IMR-90 (cell line): ENCODE measurements at regions not wholly inside any gene's neighbourhood (a gene's known extent, or its start where the extent isn't known, plus 50 kb on each side); places are given as distances from the start of the nearest gene placed in this dataset.

Source experiments
- ATAC-seq: fragments of 200-7000 bp; cut with Tn5 transposase; 2 replicates; pipeline ENCODE4 v1.9.1; 2020; ENCODE audit warnings: low read depth, mild to moderate bottlenecking, moderate library complexity
- BruUV-seq: library from RNA; stranded (reverse); fragments of 400-500 nt; replicated peaks from 2 replicates; lab custom pipeline; 2021; lab: Mats Ljungman, UMichigan
- CTCF ChIA-PET: fragments of 300-600 bp; formaldehyde crosslinking; extraction: SDS; loops from one replicate; lab custom pipeline; 2021; ENCODE audit warnings: antibody characterized with exemption; lab: Yijun Ruan, JAX
- POLR2A ChIA-PET: fragments of 300-600 bp; sonication (Branson Sonifier 250); formaldehyde crosslinking; loops from one replicate; lab custom pipeline; 2022; ENCODE audit warnings: antibody characterized with exemption; ENCODE audit not compliant: unreplicated experiment; lab: Charles Lee
- DNase-seq: peaks from one replicate; pipeline ENCODE4 v3.0.0; 2013
- H2AFZ ChIP-seq: replicated peaks from 2 replicates; pipeline ENCODE3; 2013; ENCODE audit warnings: low read length, mild to moderate bottlenecking; ENCODE audit not compliant: poor library complexity
- H2AK5ac ChIP-seq: 2 replicates; pipeline ENCODE4 v1.6.1; 2013; ENCODE audit warnings: low read depth, low read length, inconsistent platforms
- H2AK9ac ChIP-seq: replicated peaks from 2 replicates; pipeline ENCODE3; 2013; ENCODE audit warnings: mild to moderate bottlenecking, low read depth, low read length, moderate library complexity; ENCODE audit not compliant: poor library complexity
- H2BK120ac ChIP-seq: 2 replicates; pipeline ENCODE4 v1.6.1; 2013; ENCODE audit warnings: low read depth, low read length, inconsistent platforms
- H2BK15ac ChIP-seq: 3 replicates; pipeline ENCODE4 v1.6.1; 2013; ENCODE audit warnings: low read depth, low read length, inconsistent platforms
- H2BK20ac ChIP-seq: 2 replicates; pipeline ENCODE4 v1.6.1; 2013; ENCODE audit warnings: low read depth, mild to moderate bottlenecking, inconsistent platforms, low read length, moderate library complexity
- H2BK5ac ChIP-seq: 2 replicates; pipeline ENCODE4 v1.6.1; 2013; ENCODE audit warnings: mild to moderate bottlenecking, low read depth, low read length, inconsistent platforms; ENCODE audit not compliant: poor library complexity, severe bottlenecking
- H3K14ac ChIP-seq: replicated peaks from 2 replicates; pipeline ENCODE4 v1.6.1; 2013; ENCODE audit warnings: low read depth, low read length, inconsistent platforms
- H3K18ac ChIP-seq: 2 replicates; pipeline ENCODE4 v1.6.1; 2013; ENCODE audit warnings: low read depth, low read length, control low read depth
- H3K23ac ChIP-seq: 2 replicates; pipeline ENCODE4 v1.6.1; 2013; ENCODE audit warnings: low read depth, low read length, inconsistent platforms
- H3K27ac ChIP-seq: 2 replicates; pipeline ENCODE4 v1.5.1; 2013; ENCODE audit warnings: mild to moderate bottlenecking, control low read depth, low read length; ENCODE audit not compliant: insufficient read depth
- H3K27me3 ChIP-seq: 2 replicates; pipeline ENCODE4 v1.6.1; 2013; ENCODE audit warnings: low read length; ENCODE audit not compliant: control insufficient read depth, insufficient read depth
- H3K36me3 ChIP-seq: 2 replicates; pipeline ENCODE4 v1.6.1; 2013; ENCODE audit warnings: low read length, mixed read lengths; ENCODE audit not compliant: control insufficient read depth, insufficient read depth
- H3K4ac ChIP-seq: 2 replicates; pipeline ENCODE4 v1.6.1; 2013; ENCODE audit warnings: low read depth, low read length, inconsistent platforms
- H3K4me1 ChIP-seq: 2 replicates; pipeline ENCODE4 v1.6.1; 2013; ENCODE audit warnings: low read length, mixed read lengths; ENCODE audit not compliant: control insufficient read depth, insufficient read depth
- H3K4me2 ChIP-seq: 2 replicates; pipeline ENCODE4 v1.6.1; 2013; ENCODE audit warnings: low read depth, mild to moderate bottlenecking, control low read depth, low read length, moderate library complexity
- H3K4me3 ChIP-seq: 2 replicates; pipeline ENCODE4 v1.5.1; 2013; ENCODE audit warnings: low read depth, mild to moderate bottlenecking, control low read depth, low read length, moderate library complexity; ENCODE audit not compliant: insufficient read depth
- H3K56ac ChIP-seq: 2 replicates; pipeline ENCODE4 v1.6.1; 2013; ENCODE audit warnings: low read length, inconsistent platforms; ENCODE audit not compliant: insufficient read depth; ENCODE audit errors: extremely low read depth
- H3K79me1 ChIP-seq, 2 experiments: 2 replicates each; pipeline ENCODE4 v1.6.1; 2013; ENCODE audit warnings: low read length in 2 of 2, inconsistent platforms in 1 of 2, low read depth in 1 of 2
- H3K9ac ChIP-seq: 2 replicates; pipeline ENCODE4 v1.6.1; 2013; ENCODE audit warnings: low read depth, low read length, control low read depth
- H3K9me1 ChIP-seq: 2 replicates; pipeline ENCODE4 v1.6.1; 2013; ENCODE audit warnings: low read length, inconsistent platforms; ENCODE audit not compliant: insufficient read depth
- H3K9me3 ChIP-seq: 2 replicates; pipeline ENCODE4 v1.6.1; 2013; ENCODE audit warnings: low read length; ENCODE audit not compliant: control insufficient read depth, insufficient read depth
- H4K20me1 ChIP-seq: 2 replicates; pipeline ENCODE4 v1.6.1; 2013; ENCODE audit warnings: low read length, inconsistent platforms; ENCODE audit not compliant: insufficient read depth
- H4K5ac ChIP-seq: 2 replicates; pipeline ENCODE4 v1.6.1; 2013; ENCODE audit warnings: mild to moderate bottlenecking, low read depth, low read length, control low read depth
- H4K8ac ChIP-seq, 2 experiments: 2 replicates each; pipeline ENCODE4 v1.6.1; 2013; ENCODE audit warnings: low read depth in 2 of 2, low read length in 2 of 2, control low read depth in 1 of 2, inconsistent platforms in 1 of 2
- H4K91ac ChIP-seq: 2 replicates; pipeline ENCODE4 v1.6.1; 2013; ENCODE audit warnings: low read depth, low read length, inconsistent platforms; ENCODE audit not compliant: insufficient read depth
- BHLHE40 ChIP-seq: fragments of 150-350 bp; IDR thresholded peaks from 2 replicates; pipeline ENCODE4 v1.6.1; 2016; ENCODE audit warnings: mild to moderate bottlenecking, low read depth, low read length
- CEBPB ChIP-seq: IDR thresholded peaks from 2 replicates; pipeline ENCODE4 v1.6.1; 2012; ENCODE audit warnings: low read depth, low read length, improper control_type of control experiment
- CHD1 ChIP-seq: IDR thresholded peaks from 2 replicates; pipeline ENCODE4 v1.6.1; 2012; ENCODE audit warnings: low read depth, low read length, improper control_type of control experiment
- CTCF ChIP-seq: conservative IDR thresholded peaks from 2 replicates; pipeline ENCODE4 v1.5.1; 2012; ENCODE audit warnings: mild to moderate bottlenecking, low read depth, low read length, improper control_type of control experiment
- ELK1 ChIP-seq: fragments of 150-350 bp; IDR thresholded peaks from 2 replicates; pipeline ENCODE4 v1.6.1; 2016; ENCODE audit warnings: low read depth, mild to moderate bottlenecking, low read length, moderate library complexity, borderline replicate concordance
- FOS ChIP-seq: fragments of 150-350 bp; IDR thresholded peaks from 2 replicates; pipeline ENCODE4 v1.6.1; 2016; ENCODE audit warnings: low read depth, low read length
- MAFK ChIP-seq: IDR thresholded peaks from 2 replicates; pipeline ENCODE4 v1.6.1; 2012; ENCODE audit warnings: low read depth, low read length, improper control_type of control experiment
- MAZ ChIP-seq: IDR thresholded peaks from 2 replicates; pipeline ENCODE4 v1.6.1; 2012; ENCODE audit warnings: low read depth, mild to moderate bottlenecking, low read length, improper control_type of control experiment, moderate library complexity, borderline replicate concordance
- MXI1 ChIP-seq: IDR thresholded peaks from 2 replicates; pipeline ENCODE4 v1.6.1; 2012; ENCODE audit warnings: low read depth, mild to moderate bottlenecking, low read length, moderate library complexity, borderline replicate concordance
- NFE2L2 ChIP-seq: fragments of 150-350 bp; IDR thresholded peaks from 2 replicates; pipeline ENCODE4 v1.6.1; 2016; ENCODE audit warnings: low read depth, mild to moderate bottlenecking, low read length
- POLR2A ChIP-seq: IDR thresholded peaks from 2 replicates; pipeline ENCODE4 v1.6.1; 2012; ENCODE audit warnings: mild to moderate bottlenecking, low read depth, low read length
- RAD21 ChIP-seq: IDR thresholded peaks from 2 replicates; pipeline ENCODE4 v1.6.1; 2012; ENCODE audit warnings: low read length, improper control_type of control experiment
- RCOR1 ChIP-seq: IDR thresholded peaks from 2 replicates; pipeline ENCODE4 v1.6.1; 2012; ENCODE audit warnings: mild to moderate bottlenecking, low read length, improper control_type of control experiment; ENCODE audit not compliant: insufficient replicate concordance
- RFX5 ChIP-seq: IDR thresholded peaks from 2 replicates; pipeline ENCODE4 v1.8.0; 2012; ENCODE audit warnings: low read depth, mild to moderate bottlenecking, low read length, moderate library complexity
- SMC3 ChIP-seq: fragments of 150-350 bp; IDR thresholded peaks from 2 replicates; pipeline ENCODE4 v1.6.1; 2016; ENCODE audit warnings: low read depth, mild to moderate bottlenecking, antibody characterized with exemption, low read length, moderate library complexity
- USF2 ChIP-seq: fragments of 150-350 bp; IDR thresholded peaks from 2 replicates; pipeline ENCODE4 v1.6.1; 2017; ENCODE audit warnings: mild to moderate bottlenecking, antibody characterized with exemption, low read length, low read depth
- WGBS, 2 experiments: methylation state at CpG; one replicate each; pipeline versions ENCODE4 v1.1.5 to v1.1.7; 2013; ENCODE audit warnings: missing lambda C conversion rate in 2 of 2; ENCODE audit not compliant: insufficient read length in 1 of 2; ENCODE audit errors: extremely low coverage in 2 of 2; 5-methylcytosine and 5-hydroxymethylcytosine counted together
- dilution Hi-C: fragments of 300-500 bp; cut with HindIII; formaldehyde crosslinking; loops from one replicate; pipeline ENCODE4 v1.14.3; 2018; ENCODE audit warnings: low sequenced_read_pairs; ENCODE audit not compliant: unreplicated experiment
- in situ Hi-C: fragments of 300-500 bp; cut with MboI; formaldehyde crosslinking; loops from 3 replicates; pipeline ENCODE4 v1.14.3; 2019; ENCODE audit warnings: low sequenced_read_pairs, inconsistent platforms, mixed read lengths
- intact Hi-C: fragments of 100-400 bp; cut with micrococcal nuclease; formaldehyde crosslinking; loops from 2 replicates; pipeline ENCODE4 v1.10.0; 2022

GRCh38 chr3:117532268-117532667 is 822.7 kb downstream of the TUSC7 start:
- Histone ChIP-seq H3K4me2 (no peak overlapping the region), H3K23ac (no peak overlapping the region), H3K9me1 (no peaks in the 10 kb centered on the region; the same call in 1 of the 2 replicates), H3K9me3 (no peaks in the 10 kb centered on the region), H2BK15ac (no peak overlapping the region), H3K27me3 (no peaks in the 10 kb centered on the region), H3K4me3 (no peak overlapping the region), H3K4ac (no peak overlapping the region), H4K8ac (no peak overlapping the region), H4K91ac (no peak overlapping the region), H3K14ac (no peak overlapping the region), H2AK5ac (no peak overlapping the region), H3K79me1 (no peaks in the 10 kb centered on the region; a peak in 1 of 4 replicates), H3K18ac (no peak overlapping the region), H4K20me1 (no peaks in the 10 kb centered on the region), H2AK9ac (no peak overlapping the region), H2AFZ (no peak overlapping the region), H3K27ac (no peak overlapping the region), H3K4me1 (peaks cover 8% of the 10 kb centered on the region), H4K5ac (no peak overlapping the region), H3K9ac (no peak overlapping the region), H3K36me3 (no peaks in the 10 kb centered on the region), H2BK120ac (no peak overlapping the region), H2BK5ac (no peak overlapping the region), H2BK20ac (no peak overlapping the region), H3K56ac (no peak overlapping the region)
- dilution Hi-C loops: no loop called here
- ATAC-seq (no peak), DNase-seq (no peak)
- intact Hi-C loops: no loop called here
- no TSS peak for BruUV-seq
- no CpG with 5 or more reads among the region's 8 CpGs for WGBS, 2 experiments
- POLR2A ChIA-PET: no interaction called here
- CTCF ChIA-PET: no interaction called here
- in situ Hi-C loops: loop anchor here (25.0 kb wide), 1 partner anchor 495 kb away; no protein-coding TSS in a partner anchor
- TF ChIP-seq MAFK (no peak), POLR2A (no peak), FOS (no peak), SMC3 (no peak), CEBPB (no peak), MXI1 (no peak), USF2 (no peak), RFX5 (no peak), MAZ (no peak), CTCF (no peak), ELK1 (no peak), CHD1 (no peak), NFE2L2 (no peak), RAD21 (no peak), RCOR1 (no peak), BHLHE40 (no peak)
